ENCODE measurements at regions not wholly inside any gene's neighbourhood (a gene's known extent, or its start where the extent isn't known, plus 50 kb on each side); places are given as distances from the start of the nearest gene placed in this dataset.

DNA sequence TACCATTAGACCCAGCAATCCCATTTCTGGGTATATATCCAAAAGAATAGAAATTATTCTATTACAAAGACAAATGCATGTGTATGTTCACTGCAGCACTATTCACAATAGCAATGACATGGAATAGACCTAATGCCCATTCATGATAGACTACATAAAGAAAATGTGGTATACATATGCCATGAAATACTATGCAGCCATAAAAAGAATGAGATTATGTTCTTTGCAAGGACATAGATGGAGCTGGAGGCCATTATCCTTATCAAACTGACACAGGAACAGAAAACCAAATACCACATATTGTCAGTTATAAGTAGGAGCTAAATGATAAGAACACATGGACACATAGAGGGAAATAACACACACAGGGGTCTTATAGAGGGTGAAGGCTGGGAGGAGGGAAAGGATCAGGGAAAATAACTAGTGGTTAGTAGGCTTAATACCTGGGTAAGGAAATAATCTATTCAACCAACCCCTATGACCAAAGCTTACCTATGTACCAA is 366.8 kb downstream of the EDEM1 start (continued):
- TF ChIP-seq STAT5A (IDR thresholded peaks at IDR 0.05; ENCODE audit: borderline replicate concordance, low read length) (peak; percentile 21; the same call in 1 of the 2 replicates), NCOA2 (IDR thresholded peaks at IDR 0.05; ENCODE audit: partially characterized antibody in 2 of 2) (no peak), HEY1 (CRISPR knock-in tag; IDR thresholded peaks at IDR 0.05; ENCODE audit: borderline replicate concordance) (no peak), SOX6 (IDR thresholded peaks at IDR 0.05) (0 out of 2 replicates have a peak, but pooled peaks have one; percentile 15), HDAC2 (IDR thresholded peaks at IDR 0.05) (no peak), TAL1 (IDR thresholded peaks at IDR 0.05) (peak; percentile 75), HNRNPL (IDR thresholded peaks at IDR 0.05; ENCODE audit: low read depth, low read length) (no peak), NCOR1 (IDR thresholded peaks at IDR 0.05) (peak; percentile 55; the same call in 1 of the 2 replicates), FOXA3 (CRISPR knock-in tag; conservative IDR thresholded peaks at IDR 0.05 in 1 of 2, IDR thresholded peaks at IDR 0.05 in 1 of 2) (0 out of 4 replicates have a peak, but pooled peaks of 1 of the 2 experiments have one; percentile 8), TRIM24 (IDR thresholded peaks at IDR 0.05) (peak; percentile 77 to 88), RAD21 (CRISPR knock-in tag; conservative IDR thresholded peaks at IDR 0.05 in 1 of 2, IDR thresholded peaks at IDR 0.05 in 1 of 2) (no peak), ESRRA (IDR thresholded peaks at IDR 0.05; ENCODE audit: borderline replicate concordance, low read depth) (no peak)
- TF ChIP-seq, protein P1, sequence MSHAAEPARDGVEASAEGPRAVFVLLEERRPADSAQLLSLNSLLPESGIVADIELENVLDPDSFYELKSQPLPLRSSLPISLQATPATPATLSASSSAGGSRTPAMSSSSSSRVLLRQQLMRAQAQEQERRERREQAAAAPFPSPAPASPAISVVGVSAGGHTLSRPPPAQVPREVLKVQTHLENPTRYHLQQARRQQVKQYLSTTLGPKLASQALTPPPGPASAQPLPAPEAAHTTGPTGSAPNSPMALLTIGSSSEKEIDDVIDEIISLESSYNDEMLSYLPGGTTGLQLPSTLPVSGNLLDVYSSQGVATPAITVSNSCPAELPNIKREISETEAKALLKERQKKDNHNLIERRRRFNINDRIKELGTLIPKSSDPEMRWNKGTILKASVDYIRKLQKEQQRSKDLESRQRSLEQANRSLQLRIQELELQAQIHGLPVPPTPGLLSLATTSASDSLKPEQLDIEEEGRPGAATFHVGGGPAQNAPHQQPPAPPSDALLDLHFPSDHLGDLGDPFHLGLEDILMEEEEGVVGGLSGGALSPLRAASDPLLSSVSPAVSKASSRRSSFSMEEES (CRISPR knock-in tag; IDR thresholded peaks at IDR 0.05) = no peak
